Neural cell (in vitro differentiated cells): ENCODE measurements at regions not wholly inside any gene's neighbourhood (a gene's known extent, or its start where the extent isn't known, plus 50 kb on each side); places are given as distances from the start of the nearest gene placed in this dataset.

Experiments
- EP300 ChIP-seq: fragments of 450-650 bp; conservative IDR thresholded peaks from 2 replicates; pipeline ENCODE4 v1.6.1; 2014; ENCODE audit warnings: antibody characterized with exemption, mild to moderate bottlenecking, moderate library complexity; ENCODE audit not compliant: poor library complexity, severe bottlenecking
- EZH2 ChIP-seq: fragments of 200-600, 300-800 bp; shearing (Covaris generic), sonication (generic); IDR thresholded peaks from 2 replicates; pipeline ENCODE4 v1.6.1; 2014; ENCODE audit warnings: antibody characterized with exemption, low read length, borderline replicate concordance, mild to moderate bottlenecking; ENCODE audit not compliant: insufficient read depth, poor library complexity, severe bottlenecking
- MXI1 ChIP-seq: fragments of 450-650 bp; conservative IDR thresholded peaks from 2 replicates; pipeline ENCODE4 v1.6.1; 2014; ENCODE audit warnings: antibody characterized with exemption, mild to moderate bottlenecking; ENCODE audit not compliant: poor library complexity, severe bottlenecking
- RAD21 ChIP-seq: fragments of 450-650 bp; conservative IDR thresholded peaks from 2 replicates; pipeline ENCODE4 v1.6.1; 2014; ENCODE audit warnings: antibody characterized with exemption, mild to moderate bottlenecking, moderate library complexity
- SMC3 ChIP-seq: fragments of 450-650 bp; conservative IDR thresholded peaks from 2 replicates; pipeline ENCODE4 v1.6.1; 2014; ENCODE audit warnings: antibody characterized with exemption, mild to moderate bottlenecking, moderate library complexity; ENCODE audit not compliant: poor library complexity
- TAF1 ChIP-seq: IDR thresholded peaks from 2 replicates; pipeline ENCODE4 v1.6.1; 2012; ENCODE audit warnings: low read depth
- TF ChIP-seq, protein P1 (sequence below): fragments of 450-650 bp; IDR thresholded peaks from 2 replicates; pipeline ENCODE4 v1.5.1; 2014; ENCODE audit warnings: antibody characterized with exemption, mild to moderate bottlenecking, moderate library complexity; ENCODE audit not compliant: poor library complexity, severe bottlenecking
- TF ChIP-seq, protein P2 (sequence below): IDR thresholded peaks from 2 replicates; pipeline ENCODE4 v1.6.1; 2012; ENCODE audit warnings: borderline replicate concordance

DNA sequence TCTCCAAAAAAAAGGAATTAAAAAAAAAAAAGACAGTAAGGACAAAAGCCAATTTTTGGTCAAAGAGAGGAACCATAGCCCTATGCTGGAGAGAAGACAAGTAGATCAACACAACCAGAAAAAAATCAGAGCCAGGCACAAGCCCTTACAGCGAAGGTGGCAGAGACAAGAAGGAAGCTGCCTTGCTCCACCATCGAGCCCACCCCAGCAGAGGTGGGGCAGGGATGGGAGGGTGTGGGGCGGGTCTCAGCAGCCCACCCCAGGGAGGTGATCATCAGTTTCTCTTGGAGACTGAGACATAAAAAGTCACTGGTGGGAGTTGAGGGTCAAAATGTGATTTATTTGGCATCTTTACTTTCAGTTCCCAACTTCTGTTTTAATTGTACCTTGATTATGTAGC is 332.4 kb downstream of the FOXO1 start:
- TF ChIP-seq, protein P1, sequence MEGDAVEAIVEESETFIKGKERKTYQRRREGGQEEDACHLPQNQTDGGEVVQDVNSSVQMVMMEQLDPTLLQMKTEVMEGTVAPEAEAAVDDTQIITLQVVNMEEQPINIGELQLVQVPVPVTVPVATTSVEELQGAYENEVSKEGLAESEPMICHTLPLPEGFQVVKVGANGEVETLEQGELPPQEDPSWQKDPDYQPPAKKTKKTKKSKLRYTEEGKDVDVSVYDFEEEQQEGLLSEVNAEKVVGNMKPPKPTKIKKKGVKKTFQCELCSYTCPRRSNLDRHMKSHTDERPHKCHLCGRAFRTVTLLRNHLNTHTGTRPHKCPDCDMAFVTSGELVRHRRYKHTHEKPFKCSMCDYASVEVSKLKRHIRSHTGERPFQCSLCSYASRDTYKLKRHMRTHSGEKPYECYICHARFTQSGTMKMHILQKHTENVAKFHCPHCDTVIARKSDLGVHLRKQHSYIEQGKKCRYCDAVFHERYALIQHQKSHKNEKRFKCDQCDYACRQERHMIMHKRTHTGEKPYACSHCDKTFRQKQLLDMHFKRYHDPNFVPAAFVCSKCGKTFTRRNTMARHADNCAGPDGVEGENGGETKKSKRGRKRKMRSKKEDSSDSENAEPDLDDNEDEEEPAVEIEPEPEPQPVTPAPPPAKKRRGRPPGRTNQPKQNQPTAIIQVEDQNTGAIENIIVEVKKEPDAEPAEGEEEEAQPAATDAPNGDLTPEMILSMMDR, result no peak
- TF ChIP-seq EP300 (no peak), EZH2 (no peak), MXI1 (no peak), RAD21 (no peak), TAF1 (no peak), SMC3 (no peak)
- TF ChIP-seq, protein P2, sequence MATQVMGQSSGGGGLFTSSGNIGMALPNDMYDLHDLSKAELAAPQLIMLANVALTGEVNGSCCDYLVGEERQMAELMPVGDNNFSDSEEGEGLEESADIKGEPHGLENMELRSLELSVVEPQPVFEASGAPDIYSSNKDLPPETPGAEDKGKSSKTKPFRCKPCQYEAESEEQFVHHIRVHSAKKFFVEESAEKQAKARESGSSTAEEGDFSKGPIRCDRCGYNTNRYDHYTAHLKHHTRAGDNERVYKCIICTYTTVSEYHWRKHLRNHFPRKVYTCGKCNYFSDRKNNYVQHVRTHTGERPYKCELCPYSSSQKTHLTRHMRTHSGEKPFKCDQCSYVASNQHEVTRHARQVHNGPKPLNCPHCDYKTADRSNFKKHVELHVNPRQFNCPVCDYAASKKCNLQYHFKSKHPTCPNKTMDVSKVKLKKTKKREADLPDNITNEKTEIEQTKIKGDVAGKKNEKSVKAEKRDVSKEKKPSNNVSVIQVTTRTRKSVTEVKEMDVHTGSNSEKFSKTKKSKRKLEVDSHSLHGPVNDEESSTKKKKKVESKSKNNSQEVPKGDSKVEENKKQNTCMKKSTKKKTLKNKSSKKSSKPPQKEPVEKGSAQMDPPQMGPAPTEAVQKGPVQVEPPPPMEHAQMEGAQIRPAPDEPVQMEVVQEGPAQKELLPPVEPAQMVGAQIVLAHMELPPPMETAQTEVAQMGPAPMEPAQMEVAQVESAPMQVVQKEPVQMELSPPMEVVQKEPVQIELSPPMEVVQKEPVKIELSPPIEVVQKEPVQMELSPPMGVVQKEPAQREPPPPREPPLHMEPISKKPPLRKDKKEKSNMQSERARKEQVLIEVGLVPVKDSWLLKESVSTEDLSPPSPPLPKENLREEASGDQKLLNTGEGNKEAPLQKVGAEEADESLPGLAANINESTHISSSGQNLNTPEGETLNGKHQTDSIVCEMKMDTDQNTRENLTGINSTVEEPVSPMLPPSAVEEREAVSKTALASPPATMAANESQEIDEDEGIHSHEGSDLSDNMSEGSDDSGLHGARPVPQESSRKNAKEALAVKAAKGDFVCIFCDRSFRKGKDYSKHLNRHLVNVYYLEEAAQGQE, result no peak
